ENCODE measurements at regions not wholly inside any gene's neighbourhood (a gene's known extent, or its start where the extent isn't known, plus 50 kb on each side); places are given as distances from the start of the nearest gene placed in this dataset.
"Not testable (repeated sequence)": the region's sequence is repeated elsewhere in the genome, so short reads cannot be mapped to it uniquely, and the experiment has no call there.

DNA sequence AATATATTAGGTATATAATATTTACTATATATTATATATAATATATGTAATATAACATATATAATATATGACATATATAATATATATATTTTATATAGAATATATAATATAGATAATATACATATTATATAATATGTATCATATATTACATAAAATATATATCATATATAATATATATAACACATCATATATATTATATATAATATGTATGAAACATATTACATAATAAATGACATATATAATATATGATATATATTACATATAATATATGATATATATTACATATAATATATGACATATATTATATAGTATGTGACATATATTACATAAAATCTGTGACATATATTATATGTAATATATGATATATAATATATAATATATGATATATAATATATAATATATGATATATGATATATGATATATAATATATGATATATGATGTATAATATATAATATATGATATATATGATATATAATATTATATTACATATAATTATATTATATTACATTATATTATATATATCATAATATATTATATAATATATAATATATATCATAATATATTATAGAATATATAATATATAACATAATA, 119.5 kb upstream of the RIMBP3 start:
- POLR2A ChIA-PET: no interaction called here

GRCh38 chr22:18730410-18730809, 118.7 kb upstream of the RIMBP3 start:
- CTCF ChIA-PET: not testable (repeated sequence)
- POLR2A ChIA-PET: interaction anchor here (0.5 kb wide), 1 partner anchor 1688 kb away, joined by 7 read pairs; no protein-coding TSS in a partner anchor

More for the DNA sequence above, 119.5 kb upstream of the RIMBP3 start:
- CTCF ChIA-PET: no interaction called here

Measured in activated CD8-positive, alpha-beta memory T cell treated with anti-CD3 and anti-CD28 coated beads for 36 hours (primary cell).